LHCN-M2 (cell line): ENCODE measurements at regions not wholly inside any gene's neighbourhood (a gene's known extent, or its start where the extent isn't known, plus 50 kb on each side); places are given as distances from the start of the nearest gene placed in this dataset.
A peak's percentile ranks its signal among the peaks of the same experiment; 100 is the strongest.

Experiments
- DNase-seq: peaks from one replicate; pipeline ENCODE4 v3.0.0-alpha.2; 2012; ENCODE audit warnings: low read depth

GRCh38 chr7:25907214-25907613, 244.8 kb upstream of the NFE2L3 start:
- no peak for DNase-seq

GRCh38 chr7:25907731-25908130, 244.3 kb upstream of the NFE2L3 start:
- DNase-seq: no peak

- no peak for DNase-seq
These were observed 243.6 kb upstream of the NFE2L3 start for GRCh38 chr7:25908154-25908949.

GRCh38 chr7:25911738-25912607, 240.0 kb upstream of the NFE2L3 start:
- DNase-seq: no peak

GRCh38 chr7:25913598-25914224, 238.3 kb upstream of the NFE2L3 start:
- no peak for DNase-seq

- DNase-seq: no peak
These were observed 233.3 kb upstream of the NFE2L3 start for GRCh38 chr7:25918731-25919130.

GRCh38 chr7:25922296-25922695, 229.7 kb upstream of the NFE2L3 start:
- DNase-seq: no peak

GRCh38 chr7:25923741-25924460, 228.1 kb upstream of the NFE2L3 start:
- DNase-seq: no peak

- peak; percentile 10 for DNase-seq
These were observed 226.0 kb upstream of the NFE2L3 start for GRCh38 chr7:25926009-25926408.

GRCh38 chr7:25926451-25926850, 225.5 kb upstream of the NFE2L3 start:
- DNase-seq: no peak

- no peak for DNase-seq
These were observed 224.9 kb upstream of the NFE2L3 start for GRCh38 chr7:25926891-25927625.

- no peak for DNase-seq
These were observed 224.4 kb upstream of the NFE2L3 start for GRCh38 chr7:25927626-25927978.

GRCh38 chr7:25928549-25929330, 223.3 kb upstream of the NFE2L3 start:
- DNase-seq: no peak

GRCh38 chr7:25929448-25929847, 222.6 kb upstream of the NFE2L3 start:
- DNase-seq: no peak

GRCh38 chr7:25930492-25931048, 221.4 kb upstream of the NFE2L3 start:
- no peak for DNase-seq

GRCh38 chr7:25931156-25931555, 220.8 kb upstream of the NFE2L3 start:
- no peak for DNase-seq

- DNase-seq: no peak
These were observed 218.1 kb upstream of the NFE2L3 start for GRCh38 chr7:25933921-25934320.

- no peak for DNase-seq
These were observed 211.7 kb upstream of the NFE2L3 start for GRCh38 chr7:25940086-25940906.
